HG02571 (cell line): ENCODE measurements at regions not wholly inside any gene's neighbourhood (a gene's known extent, or its start where the extent isn't known, plus 50 kb on each side); places are given as distances from the start of the nearest gene placed in this dataset.
A peak's percentile ranks its signal among the peaks of the same experiment; 100 is the strongest.
"Not testable (repeated sequence)": the region's sequence is repeated elsewhere in the genome, so short reads cannot be mapped to it uniquely, and the experiment has no call there.

Experiments used
- ATAC-seq: cut with Tn5 transposase; IDR thresholded peaks from one replicate; pipeline ENCODE4 v1.9.1; 2021; ENCODE audit warnings: mild to moderate bottlenecking, moderate library complexity; ENCODE audit not compliant: unreplicated experiment

GRCh38 chr6:105677671-105678475 lies 275.0 kb upstream of the PREP start:
- ATAC-seq, result no peak

- ATAC-seq, result no peak
These were observed 274.0 kb upstream of the PREP start for GRCh38 chr6:105676857-105677256.

GRCh38 chr6:105675715-105676397 lies 273.0 kb upstream of the PREP start:
- no peak for ATAC-seq

GRCh38 chr6:105672856-105673538 lies 270.1 kb upstream of the PREP start:
- not testable (repeated sequence) for ATAC-seq

- no peak for ATAC-seq
These were observed 266.4 kb upstream of the PREP start for GRCh38 chr6:105669232-105669631.

- ATAC-seq, result no peak
These were observed 264.2 kb upstream of the PREP start for GRCh38 chr6:105667056-105667455.

- no peak for ATAC-seq
These were observed 262.0 kb upstream of the PREP start for GRCh38 chr6:105664931-105665330.

- no peak for ATAC-seq
These were observed 249.1 kb upstream of the PREP start for GRCh38 chr6:105651969-105652368.

- ATAC-seq, result no peak
These were observed 247.5 kb upstream of the PREP start for GRCh38 chr6:105650347-105650746.

GRCh38 chr6:105649192-105649591 lies 246.3 kb upstream of the PREP start:
- ATAC-seq, result no peak

GRCh38 chr6:105648276-105648675 lies 245.4 kb upstream of the PREP start:
- no peak for ATAC-seq

GRCh38 chr6:105646391-105646867 lies 243.5 kb upstream of the PREP start:
- ATAC-seq, result peak; percentile 86

- ATAC-seq, result peak; percentile 0
These were observed 243.1 kb upstream of the PREP start for GRCh38 chr6:105645958-105646357.

GRCh38 chr6:105645156-105645555 lies 242.3 kb upstream of the PREP start:
- no peak for ATAC-seq

GRCh38 chr6:105644691-105645090 lies 241.8 kb upstream of the PREP start:
- no peak for ATAC-seq

- ATAC-seq, result no peak
These were observed 241.2 kb upstream of the PREP start for GRCh38 chr6:105644073-105644489.

GRCh38 chr6:105642708-105643107 lies 239.8 kb upstream of the PREP start:
- ATAC-seq, result no peak

GRCh38 chr6:105641504-105641903 lies 238.6 kb upstream of the PREP start:
- ATAC-seq, result no peak

- no peak for ATAC-seq
These were observed 236.2 kb upstream of the PREP start for GRCh38 chr6:105639124-105639523.

GRCh38 chr6:105633814-105634213 lies 230.9 kb upstream of the PREP start:
- ATAC-seq, result no peak

GRCh38 chr6:105628156-105628860 lies 225.4 kb upstream of the PREP start:
- no peak for ATAC-seq
